WTC11 (cell line): ENCODE measurements at regions not wholly inside any gene's neighbourhood (a gene's known extent, or its start where the extent isn't known, plus 50 kb on each side); places are given as distances from the start of the nearest gene placed in this dataset.

ENCODE experiments used
- ATAC-seq: fragments of 200-7000 bp; cut with Tn5 transposase; 2 replicates; pipeline ENCODE4 v1.10.0; 2021; ENCODE audit warnings: mild to moderate bottlenecking, moderate library complexity
- CTCF ChIA-PET: fragments of 300-600 bp; sonication (Branson Sonifier 250); formaldehyde crosslinking; loops from one replicate; lab custom pipeline; 2021; ENCODE audit warnings: antibody characterized with exemption; lab: Charles Lee
- POLR2A ChIA-PET: fragments of 350-600 bp; sonication (Branson Sonifier 250); formaldehyde crosslinking; loops from one replicate; lab custom pipeline; 2021; ENCODE audit warnings: antibody characterized with exemption; lab: Charles Lee
- DNase-seq: peaks from one replicate; pipeline ENCODE4 v3.0.0; 2021; ENCODE audit warnings: low spot score
- H3K27ac Mint-ChIP-seq: 2 replicates; pipeline ENCODE4 v1.8.0; 2021; ENCODE audit warnings: mixed read lengths
- H3K27me3 Mint-ChIP-seq: 2 replicates; pipeline ENCODE4 v1.8.0; 2021; ENCODE audit warnings: low read depth, mild to moderate bottlenecking, moderate library complexity, mixed read lengths
- H3K36me3 Mint-ChIP-seq: 2 replicates; pipeline ENCODE4 v1.8.0; 2021; ENCODE audit warnings: mixed read lengths
- H3K4me1 Mint-ChIP-seq: 2 replicates; pipeline ENCODE4 v1.8.0; 2022; ENCODE audit warnings: mixed read lengths
- H3K4me3 Mint-ChIP-seq: 2 replicates; pipeline ENCODE4 v1.8.0; 2021; ENCODE audit warnings: mild to moderate bottlenecking, moderate library complexity, mixed read lengths
- H3K9me3 Mint-ChIP-seq: 2 replicates; pipeline ENCODE4 v1.8.0; 2021; ENCODE audit warnings: mixed read lengths
- ATF1 ChIP-seq: sonication (generic); formaldehyde crosslinking; IDR thresholded peaks from 2 replicates; pipeline ENCODE4 v1.8.1; 2023; ENCODE audit warnings: mild to moderate bottlenecking, moderate library complexity, missing genetic modification reagents
- ATF6 ChIP-seq: sonication (generic); formaldehyde crosslinking; IDR thresholded peaks from 2 replicates; pipeline ENCODE4 v1.8.1; 2023; ENCODE audit warnings: mild to moderate bottlenecking, missing genetic modification reagents
- CDX4 ChIP-seq: fragments of 250-450 bp; sonication (Bioruptor Pico); IDR thresholded peaks from 2 replicates; pipeline ENCODE4 v1.9.0; 2021; ENCODE audit warnings: moderate library complexity, mild to moderate bottlenecking, inconsistent platforms, borderline replicate concordance
- ETV6 ChIP-seq: sonication (generic); formaldehyde crosslinking; IDR thresholded peaks from 2 replicates; pipeline ENCODE4 v1.8.1; 2022; ENCODE audit warnings: mild to moderate bottlenecking, missing genetic modification reagents
- FOXP4 ChIP-seq: sonication (generic); formaldehyde crosslinking; IDR thresholded peaks from 2 replicates; pipeline ENCODE4 v1.8.0; 2022; ENCODE audit warnings: mild to moderate bottlenecking, missing genetic modification reagents
- JAZF1 ChIP-seq: fragments of 250-450 bp; sonication (Bioruptor Pico); IDR thresholded peaks from 2 replicates; pipeline ENCODE4 v1.9.0; 2021; ENCODE audit warnings: moderate library complexity, mild to moderate bottlenecking, inconsistent platforms
- MAX ChIP-seq: sonication (generic); formaldehyde crosslinking; IDR thresholded peaks from 2 replicates; pipeline ENCODE4 v1.8.0; 2022; ENCODE audit warnings: mild to moderate bottlenecking, missing genetic modification reagents
- NR2C2 ChIP-seq: sonication (generic); formaldehyde crosslinking; IDR thresholded peaks from 2 replicates; pipeline ENCODE4 v1.8.0; 2022; ENCODE audit warnings: mild to moderate bottlenecking, missing genetic modification reagents
- NR3C1 ChIP-seq: sonication (generic); formaldehyde crosslinking; conservative IDR thresholded peaks from 2 replicates; pipeline ENCODE4 v1.8.1; 2023; ENCODE audit warnings: low read depth, mild to moderate bottlenecking, missing genetic modification reagents
- PREB ChIP-seq: sonication (generic); formaldehyde crosslinking; IDR thresholded peaks from 2 replicates; pipeline ENCODE4 v1.8.1; 2022; ENCODE audit warnings: mild to moderate bottlenecking, missing genetic modification reagents, moderate library complexity, borderline replicate concordance
- RORB ChIP-seq: fragments of 250-450 bp; sonication (Bioruptor Pico); IDR thresholded peaks from 2 replicates; pipeline ENCODE4 v1.9.0; 2021; ENCODE audit warnings: mild to moderate bottlenecking
- SMAD3 ChIP-seq: sonication (generic); formaldehyde crosslinking; IDR thresholded peaks from 2 replicates; pipeline ENCODE4 v1.8.0; 2022; ENCODE audit warnings: missing genetic modification reagents, mild to moderate bottlenecking, borderline replicate concordance
- STAT6 ChIP-seq: sonication (generic); formaldehyde crosslinking; conservative IDR thresholded peaks from 2 replicates; pipeline ENCODE4 v1.8.1; 2023; ENCODE audit warnings: mild to moderate bottlenecking, low read depth, missing genetic modification reagents, moderate library complexity
- USF1 ChIP-seq: sonication (generic); formaldehyde crosslinking; IDR thresholded peaks from 2 replicates; pipeline ENCODE4 v1.8.0; 2022; ENCODE audit warnings: mild to moderate bottlenecking, missing genetic modification reagents
- ZBTB21 ChIP-seq: sonication (generic); formaldehyde crosslinking; IDR thresholded peaks from 2 replicates; pipeline ENCODE4 v1.8.1; 2023; ENCODE audit warnings: mild to moderate bottlenecking, missing genetic modification reagents, borderline replicate concordance
- ZNF232 ChIP-seq: sonication (generic); formaldehyde crosslinking; IDR thresholded peaks from 2 replicates; pipeline ENCODE4 v1.8.0; 2022; ENCODE audit warnings: mild to moderate bottlenecking, missing genetic modification reagents
- ZNF425 ChIP-seq: fragments of 250-450 bp; sonication (Bioruptor Pico); conservative IDR thresholded peaks from 2 replicates; pipeline ENCODE4 v1.9.0; 2021; ENCODE audit warnings: mild to moderate bottlenecking

GRCh38 chr5:4627929-4628328 is 512.2 kb upstream of the ADAMTS16 start (continued):
- TF ChIP-seq MAX (CRISPR knock-in tag) = no peak

GRCh38 chr5:4628645-4629385 is 511.3 kb upstream of the ADAMTS16 start:
- H3K4me1 Mint-ChIP-seq = peaks cover 31% of the 10 kb centered on the region
- H3K36me3 Mint-ChIP-seq = peaks cover 5% of the 10 kb centered on the region; the same call in 1 of the 2 replicates
- DNase-seq (no peak), ATAC-seq (no peak)
- CTCF ChIA-PET = no interaction called here
- no peak overlapping the region for H3K27ac Mint-ChIP-seq
- POLR2A ChIA-PET = interaction anchor here (0.7 kb wide), 1 partner anchor 26 kb away, joined by 7 read pairs; no protein-coding TSS in a partner anchor
- H3K9me3 Mint-ChIP-seq = peaks cover 17% of the 10 kb centered on the region
- TF ChIP-seq STAT6 (CRISPR knock-in tag) (no peak), USF1 (CRISPR knock-in tag) (no peak), ZBTB21 (CRISPR knock-in tag) (no peak), ZNF232 (CRISPR knock-in tag) (no peak), FOXP4 (no peak), PREB (CRISPR knock-in tag) (no peak), JAZF1 (CRISPR knock-in tag) (no peak), CDX4 (no peak), ATF6 (CRISPR knock-in tag) (no peak), NR2C2 (CRISPR knock-in tag) (no peak), ATF1 (no peak), NR3C1 (CRISPR knock-in tag) (no peak), ZNF425 (no peak), ETV6 (CRISPR knock-in tag) (no peak), RORB (CRISPR knock-in tag) (no peak), SMAD3 (CRISPR knock-in tag) (no peak)
- H3K27me3 Mint-ChIP-seq = no peaks in the 10 kb centered on the region
- H3K4me3 Mint-ChIP-seq = no peak overlapping the region
